ENCODE measurements at regions not wholly inside any gene's neighbourhood (a gene's known extent, or its start where the extent isn't known, plus 50 kb on each side); places are given as distances from the start of the nearest gene placed in this dataset.

- Histone ChIP-seq H3K4me1 (ENCODE audit: control insufficient read depth, low read length) (no peaks in the 10 kb centered on the region), H4K20me1 (ENCODE audit: control insufficient read depth, insufficient read depth, low read depth, low read length) (no peaks in the 10 kb centered on the region), H3K79me2 (ENCODE audit: control insufficient read depth, low read length) (no peaks in the 10 kb centered on the region), H3K27me3 (ENCODE audit: control insufficient read depth, low read length) (no peaks in the 10 kb centered on the region), H3K4me2 (ENCODE audit: low read length) (no peak overlapping the region), H3K4me3 (ENCODE audit: low read length) (no peak overlapping the region), H3F3A (ENCODE audit: control insufficient read depth, insufficient read depth) (no peaks in the 10 kb centered on the region), H3K27ac (ENCODE audit: low read depth, low read length) (no peak overlapping the region), H3K36me3 (ENCODE audit: control insufficient read depth, low read length) (no peaks in the 10 kb centered on the region), H3K9me3 (ENCODE audit: control insufficient read depth, insufficient read depth, low read length) (peaks cover 4% of the 10 kb centered on the region; the same call in 1 of the 2 replicates), H3K9me2 (replicated peaks; ENCODE audit: control insufficient read depth, low read length) (no peaks in the 10 kb centered on the region)
- TF ChIP-seq EZH2phosphoT487 (IDR thresholded peaks at IDR 0.05; ENCODE audit: borderline replicate concordance, low read length): no peak
- TF ChIP-seq CTCF (IDR thresholded peaks at IDR 0.05; ENCODE audit: low read depth, low read length, poor library complexity, severe bottlenecking): no peak
Observed at GRCh38 chr2:3138621-3139020, 239.0 kb downstream of the EIPR1 start.

GRCh38 chr2:3137651-3138300 lies 239.8 kb downstream of the EIPR1 start:
- Histone ChIP-seq H3F3A (ENCODE audit: control insufficient read depth, insufficient read depth) (no peaks in the 10 kb centered on the region), H3K79me2 (ENCODE audit: control insufficient read depth, low read length) (no peaks in the 10 kb centered on the region)

GRCh38 chr2:3135676-3136075 lies 241.9 kb downstream of the EIPR1 start:
- Histone ChIP-seq H3K9me3 (ENCODE audit: control insufficient read depth, insufficient read depth, low read length) (peaks cover 4% of the 10 kb centered on the region; the same call in 1 of the 2 replicates), H3K9me2 (replicated peaks; ENCODE audit: control insufficient read depth, low read length) (no peaks in the 10 kb centered on the region), H4K20me1 (ENCODE audit: control insufficient read depth, insufficient read depth, low read depth, low read length) (no peaks in the 10 kb centered on the region), H3K79me2 (ENCODE audit: control insufficient read depth, low read length) (no peaks in the 10 kb centered on the region), H3K27me3 (ENCODE audit: control insufficient read depth, low read length) (no peaks in the 10 kb centered on the region), H3K27ac (ENCODE audit: low read depth, low read length) (no peak overlapping the region), H3K4me3 (ENCODE audit: low read length) (no peak overlapping the region), H3K4me1 (ENCODE audit: control insufficient read depth, low read length) (no peaks in the 10 kb centered on the region), H3K36me3 (ENCODE audit: control insufficient read depth, low read length) (no peaks in the 10 kb centered on the region), H3F3A (ENCODE audit: control insufficient read depth, insufficient read depth) (no peaks in the 10 kb centered on the region), H3K4me2 (ENCODE audit: low read length) (no peak overlapping the region)
- TF ChIP-seq CTCF (IDR thresholded peaks at IDR 0.05; ENCODE audit: low read depth, low read length, poor library complexity, severe bottlenecking) (no peak), EZH2phosphoT487 (IDR thresholded peaks at IDR 0.05; ENCODE audit: borderline replicate concordance, low read length) (no peak)

More at GRCh38 chr2:3137651-3138300, 239.8 kb downstream of the EIPR1 start:
- no peak for TF ChIP-seq EZH2phosphoT487 (IDR thresholded peaks at IDR 0.05; ENCODE audit: borderline replicate concordance, low read length)
- TF ChIP-seq CTCF (IDR thresholded peaks at IDR 0.05; ENCODE audit: low read depth, low read length, poor library complexity, severe bottlenecking): no peak
- Histone ChIP-seq H3K4me3 (ENCODE audit: low read length) (no peak overlapping the region), H3K4me2 (ENCODE audit: low read length) (no peak overlapping the region), H3K9me3 (ENCODE audit: control insufficient read depth, insufficient read depth, low read length) (peaks cover 4% of the 10 kb centered on the region; the same call in 1 of the 2 replicates), H3K27ac (ENCODE audit: low read depth, low read length) (no peak overlapping the region), H4K20me1 (ENCODE audit: control insufficient read depth, insufficient read depth, low read depth, low read length) (no peaks in the 10 kb centered on the region), H3K27me3 (ENCODE audit: control insufficient read depth, low read length) (no peaks in the 10 kb centered on the region), H3K9me2 (replicated peaks; ENCODE audit: control insufficient read depth, low read length) (no peaks in the 10 kb centered on the region), H3K4me1 (ENCODE audit: control insufficient read depth, low read length) (no peaks in the 10 kb centered on the region), H3K36me3 (ENCODE audit: control insufficient read depth, low read length) (no peaks in the 10 kb centered on the region)

All from DOHH2 (cell line).